ENCODE measurements at regions not wholly inside any gene's neighbourhood (a gene's known extent, or its start where the extent isn't known, plus 50 kb on each side); places are given as distances from the start of the nearest gene placed in this dataset.

GRCh38 chr20:39853050-39853449, 836.0 kb downstream of the MAFB start:
- Mint-ChIP-seq H3K27ac (no peak overlapping the region), H3K9me3 (peaks cover 0 to 1% (median 0%) of the 10 kb centered on the region in 8 donors), H3K4me1 (no peaks in the 10 kb centered on the region), H3K36me3 (no peaks in the 10 kb centered on the region), H3K27me3 (peaks cover 0 to 1% of the 10 kb centered on the region in 2 donors), H3K4me3 (no peak overlapping the region)
- intact Hi-C loops (cut with micrococcal nuclease): no loop called here
- H3K27me3 ChIP-seq (ENCODE audit: insufficient read depth, low read length): no peaks in the 10 kb centered on the region
- ChIA-PET POLR2A (ENCODE audit: partially characterized antibody) (no interaction called here), CTCF (ENCODE audit: partially characterized antibody) (no interaction called here)
- no peak for DNase-seq
- no peaks in the 10 kb centered on the region for H3K9me3 ChIP-seq (ENCODE audit: control insufficient read depth in 1 of 2, low read length in 2 of 2)
- H3K4me1 ChIP-seq (ENCODE audit: insufficient read depth, low read length): no peaks in the 10 kb centered on the region
- no peak overlapping the region for H3K4me3 ChIP-seq (ENCODE audit: low read length in 2 of 2)
- H3K27ac ChIP-seq (ENCODE audit: low read depth, low read length): no peak overlapping the region
- no peaks in the 10 kb centered on the region for H3K36me3 ChIP-seq (ENCODE audit: insufficient read depth, low read length)

- CTCF ChIA-PET (ENCODE audit: partially characterized antibody): no interaction called here
- intact Hi-C loops (cut with micrococcal nuclease): no loop called here
- peaks cover 0 to 1% (median 0%) of the 10 kb centered on the region in 8 donors for H3K9me3 Mint-ChIP-seq
These were observed 837.6 kb downstream of the MAFB start for GRCh38 chr20:39851459-39851858.

GRCh38 chr20:39850821-39851330, 838.2 kb downstream of the MAFB start:
- H3K36me3 Mint-ChIP-seq: no peaks in the 10 kb centered on the region

More at GRCh38 chr20:39851459-39851858, 837.6 kb downstream of the MAFB start:
- H3K27me3 Mint-ChIP-seq: peaks cover 0 to 1% of the 10 kb centered on the region in 2 donors
- POLR2A ChIA-PET (ENCODE audit: partially characterized antibody): no interaction called here
- no peak overlapping the region for H3K4me3 Mint-ChIP-seq
- Histone ChIP-seq H3K9me3 (ENCODE audit: control insufficient read depth in 1 of 2, low read length in 2 of 2) (no peaks in the 10 kb centered on the region), H3K4me1 (ENCODE audit: insufficient read depth, low read length) (no peaks in the 10 kb centered on the region), H3K27ac (ENCODE audit: low read depth, low read length) (no peak overlapping the region), H3K27me3 (ENCODE audit: insufficient read depth, low read length) (no peaks in the 10 kb centered on the region), H3K4me3 (ENCODE audit: low read length in 2 of 2) (no peak overlapping the region), H3K36me3 (ENCODE audit: insufficient read depth, low read length) (no peaks in the 10 kb centered on the region)
- no peaks in the 10 kb centered on the region for H3K36me3 Mint-ChIP-seq
- no peak for DNase-seq
- H3K27ac Mint-ChIP-seq: no peak overlapping the region
- no peaks in the 10 kb centered on the region for H3K4me1 Mint-ChIP-seq

GRCh38 chr20:39850246-39850645, 838.8 kb downstream of the MAFB start:
- H3K27me3 Mint-ChIP-seq: peaks cover 0 to 1% of the 10 kb centered on the region in 2 donors
- DNase-seq: no peak
- ChIA-PET POLR2A (ENCODE audit: partially characterized antibody) (no interaction called here), CTCF (ENCODE audit: partially characterized antibody) (no interaction called here)
- no peaks in the 10 kb centered on the region for H3K27me3 ChIP-seq (ENCODE audit: insufficient read depth, low read length)
- H3K27ac ChIP-seq (ENCODE audit: low read depth, low read length): no peak overlapping the region
- intact Hi-C loops (cut with micrococcal nuclease): no loop called here
- H3K4me3 ChIP-seq (ENCODE audit: low read length in 2 of 2): no peak overlapping the region
- peaks cover 0 to 1% (median 0%) of the 10 kb centered on the region in 8 donors for H3K9me3 Mint-ChIP-seq
- H3K27ac Mint-ChIP-seq: no peak overlapping the region
- no peaks in the 10 kb centered on the region for H3K36me3 Mint-ChIP-seq
- H3K4me3 Mint-ChIP-seq: no peak overlapping the region
- no peaks in the 10 kb centered on the region for H3K36me3 ChIP-seq (ENCODE audit: insufficient read depth, low read length)
- H3K4me1 Mint-ChIP-seq: no peaks in the 10 kb centered on the region
- no peaks in the 10 kb centered on the region for H3K9me3 ChIP-seq (ENCODE audit: control insufficient read depth in 1 of 2, low read length in 2 of 2)
- no peaks in the 10 kb centered on the region for H3K4me1 ChIP-seq (ENCODE audit: insufficient read depth, low read length)

More at GRCh38 chr20:39850821-39851330, 838.2 kb downstream of the MAFB start:
- Histone ChIP-seq H3K27ac (ENCODE audit: low read depth, low read length) (no peak overlapping the region), H3K9me3 (ENCODE audit: control insufficient read depth in 1 of 2, low read length in 2 of 2) (no peaks in the 10 kb centered on the region), H3K27me3 (ENCODE audit: insufficient read depth, low read length) (no peaks in the 10 kb centered on the region), H3K36me3 (ENCODE audit: insufficient read depth, low read length) (no peaks in the 10 kb centered on the region), H3K4me1 (ENCODE audit: insufficient read depth, low read length) (no peaks in the 10 kb centered on the region), H3K4me3 (ENCODE audit: low read length in 2 of 2) (no peak overlapping the region)
- CTCF ChIA-PET (ENCODE audit: partially characterized antibody): no interaction called here
- H3K9me3 Mint-ChIP-seq: peaks cover 0 to 1% (median 0%) of the 10 kb centered on the region in 8 donors
- no peak overlapping the region for H3K4me3 Mint-ChIP-seq
- H3K4me1 Mint-ChIP-seq: no peaks in the 10 kb centered on the region
- intact Hi-C loops (cut with micrococcal nuclease): no loop called here
- DNase-seq: no peak
- POLR2A ChIA-PET (ENCODE audit: partially characterized antibody): no interaction called here
- H3K27me3 Mint-ChIP-seq: peaks cover 0 to 1% of the 10 kb centered on the region in 2 donors
- no peak overlapping the region for H3K27ac Mint-ChIP-seq

GRCh38 chr20:39849664-39850063, 839.4 kb downstream of the MAFB start:
- Histone ChIP-seq H3K4me3 (ENCODE audit: low read length in 2 of 2) (no peak overlapping the region), H3K9me3 (ENCODE audit: control insufficient read depth in 1 of 2, low read length in 2 of 2) (no peaks in the 10 kb centered on the region), H3K36me3 (ENCODE audit: insufficient read depth, low read length) (no peaks in the 10 kb centered on the region), H3K27me3 (ENCODE audit: insufficient read depth, low read length) (no peaks in the 10 kb centered on the region), H3K4me1 (ENCODE audit: insufficient read depth, low read length) (no peaks in the 10 kb centered on the region), H3K27ac (ENCODE audit: low read depth, low read length) (no peak overlapping the region)
- Mint-ChIP-seq H3K27ac (no peak overlapping the region), H3K9me3 (peaks cover 0 to 1% (median 0%) of the 10 kb centered on the region in 8 donors), H3K4me1 (no peaks in the 10 kb centered on the region), H3K27me3 (peaks cover 0 to 5% of the 10 kb centered on the region in 2 donors), H3K36me3 (no peaks in the 10 kb centered on the region), H3K4me3 (no peak overlapping the region)
- DNase-seq: no peak
- ChIA-PET CTCF (ENCODE audit: partially characterized antibody) (no interaction called here), POLR2A (ENCODE audit: partially characterized antibody) (no interaction called here)
- intact Hi-C loops (cut with micrococcal nuclease): no loop called here

GRCh38 chr20:39849171-39849570, 839.9 kb downstream of the MAFB start:
- Mint-ChIP-seq H3K9me3 (peaks cover 0 to 1% (median 0%) of the 10 kb centered on the region in 8 donors), H3K36me3 (no peaks in the 10 kb centered on the region), H3K4me3 (no peak overlapping the region), H3K4me1 (no peaks in the 10 kb centered on the region), H3K27me3 (peaks cover 0 to 5% of the 10 kb centered on the region in 2 donors), H3K27ac (no peak overlapping the region)
- H3K27ac ChIP-seq (ENCODE audit: low read depth, low read length): no peak overlapping the region
- intact Hi-C loops (cut with micrococcal nuclease): no loop called here
- H3K9me3 ChIP-seq (ENCODE audit: control insufficient read depth in 1 of 2, low read length in 2 of 2): no peaks in the 10 kb centered on the region
- ChIA-PET POLR2A (ENCODE audit: partially characterized antibody) (no interaction called here), CTCF (ENCODE audit: partially characterized antibody) (no interaction called here)
- no peaks in the 10 kb centered on the region for H3K4me1 ChIP-seq (ENCODE audit: insufficient read depth, low read length)
- H3K4me3 ChIP-seq (ENCODE audit: low read length in 2 of 2): no peak overlapping the region
- no peaks in the 10 kb centered on the region for H3K27me3 ChIP-seq (ENCODE audit: insufficient read depth, low read length)
- DNase-seq: no peak
- H3K36me3 ChIP-seq (ENCODE audit: insufficient read depth, low read length): no peaks in the 10 kb centered on the region

- Mint-ChIP-seq H3K36me3 (no peaks in the 10 kb centered on the region), H3K4me3 (no peak overlapping the region), H3K9me3 (peaks cover 0 to 4% (median 0%) of the 10 kb centered on the region in 8 donors), H3K27ac (no peak overlapping the region), H3K4me1 (no peaks in the 10 kb centered on the region), H3K27me3 (peaks cover 0 to 3% of the 10 kb centered on the region in 2 donors)
- POLR2A ChIA-PET (ENCODE audit: partially characterized antibody): no interaction called here
- Histone ChIP-seq H3K9me3 (ENCODE audit: control insufficient read depth in 1 of 2, low read length in 2 of 2) (no peaks in the 10 kb centered on the region), H3K27me3 (ENCODE audit: insufficient read depth, low read length) (no peaks in the 10 kb centered on the region), H3K4me1 (ENCODE audit: insufficient read depth, low read length) (no peaks in the 10 kb centered on the region), H3K27ac (ENCODE audit: low read depth, low read length) (no peak overlapping the region), H3K36me3 (ENCODE audit: insufficient read depth, low read length) (no peaks in the 10 kb centered on the region), H3K4me3 (ENCODE audit: low read length in 2 of 2) (no peak overlapping the region)
- CTCF ChIA-PET (ENCODE audit: partially characterized antibody): no interaction called here
- intact Hi-C loops (cut with micrococcal nuclease): no loop called here
- DNase-seq: no peak
These were observed 849.5 kb downstream of the MAFB start for GRCh38 chr20:39839399-39840119.
